SK-N-SH treated with all-trans-retinoic acid at 6 μM for 48 hours (cell line): ENCODE measurements at regions not wholly inside any gene's neighbourhood (a gene's known extent, or its start where the extent isn't known, plus 50 kb on each side); places are given as distances from the start of the nearest gene placed in this dataset.

Experiments
- ATAC-seq: fragments of 200-7000 bp; cut with Tn5 transposase; 3 replicates; pipeline ENCODE4 v1.9.1; 2020; ENCODE audit warnings: mild to moderate bottlenecking, moderate library complexity
- ARNTL ChIP-seq: fragments of 450-650 bp; formaldehyde crosslinking; IDR thresholded peaks from 2 replicates; pipeline ENCODE4 v1.5.0; 2020; ENCODE audit warnings: low read depth, mild to moderate bottlenecking, moderate library complexity, borderline replicate concordance
- BACH2 ChIP-seq: fragments of 250-450 bp; sonication (Bioruptor Pico); IDR thresholded peaks from 2 replicates; pipeline ENCODE4 v1.9.0; 2021; ENCODE audit warnings: mild to moderate bottlenecking, borderline replicate concordance
- CREB5 ChIP-seq: fragments of 250-450 bp; sonication (Bioruptor Pico); IDR thresholded peaks from 2 replicates; pipeline ENCODE4 v1.5.1; 2020; ENCODE audit warnings: low read depth, mild to moderate bottlenecking, moderate library complexity
- CSDC2 ChIP-seq: fragments of 250-450 bp; sonication (Bioruptor Pico); IDR thresholded peaks from 2 replicates; pipeline ENCODE4 v1.5.0; 2020; ENCODE audit warnings: mild to moderate bottlenecking, moderate library complexity
- GLIS3 ChIP-seq: fragments of 250-450 bp; sonication (Bioruptor Pico); IDR thresholded peaks from 2 replicates; pipeline ENCODE4 v1.5.0; 2020; ENCODE audit warnings: mild to moderate bottlenecking, moderate library complexity
- ISL1 ChIP-seq: fragments of 250-450 bp; sonication (Bioruptor Pico); IDR thresholded peaks from 2 replicates; pipeline ENCODE4 v2.1.2; 2022; ENCODE audit warnings: mild to moderate bottlenecking, moderate library complexity
- OSR1 ChIP-seq: fragments of 250-450 bp; sonication (Bioruptor Pico); IDR thresholded peaks from 2 replicates; pipeline ENCODE4 v1.8.0; 2022; ENCODE audit warnings: moderate library complexity, mild to moderate bottlenecking, inconsistent platforms
- PATZ1 ChIP-seq: fragments of 250-450 bp; sonication (Bioruptor Pico); IDR thresholded peaks from 2 replicates; pipeline ENCODE4 v1.8.0; 2020; ENCODE audit warnings: mild to moderate bottlenecking, moderate library complexity, borderline replicate concordance
- POU6F1 ChIP-seq: fragments of 250-450 bp; sonication (Bioruptor Pico); IDR thresholded peaks from 2 replicates; pipeline ENCODE4 v1.8.0; 2021; ENCODE audit warnings: low read depth, mild to moderate bottlenecking, moderate library complexity, borderline replicate concordance
- SNAI2 ChIP-seq: fragments of 250-450 bp; sonication (Bioruptor Pico); IDR thresholded peaks from 2 replicates; pipeline ENCODE4 v1.5.0; 2020; ENCODE audit warnings: mild to moderate bottlenecking, moderate library complexity
- TCF4 ChIP-seq: fragments of 250-450 bp; sonication (Bioruptor Pico); IDR thresholded peaks from 2 replicates; pipeline ENCODE4 v1.8.0; 2021; ENCODE audit warnings: mild to moderate bottlenecking, moderate library complexity, borderline replicate concordance
- TOX ChIP-seq: fragments of 250-450 bp; sonication (Bioruptor Pico); IDR thresholded peaks from 2 replicates; pipeline ENCODE4 v1.8.0; 2021; ENCODE audit warnings: mild to moderate bottlenecking, moderate library complexity, borderline replicate concordance
- TSHZ2 ChIP-seq: fragments of 250-450 bp; sonication (Bioruptor Pico); IDR thresholded peaks from 2 replicates; pipeline ENCODE4 v1.5.0; 2020; ENCODE audit warnings: mild to moderate bottlenecking, moderate library complexity
- ZC3H10 ChIP-seq: fragments of 250-450 bp; sonication (Bioruptor Pico); IDR thresholded peaks from 2 replicates; pipeline ENCODE4 v1.5.1; 2021; ENCODE audit warnings: mild to moderate bottlenecking, moderate library complexity
- ZFP3 ChIP-seq: fragments of 250-450 bp; sonication (Bioruptor Pico); IDR thresholded peaks from 2 replicates; pipeline ENCODE4 v1.5.0; 2020; ENCODE audit warnings: mild to moderate bottlenecking, moderate library complexity
- ZFP30 ChIP-seq: fragments of 450-650 bp; formaldehyde crosslinking; IDR thresholded peaks from 2 replicates; pipeline ENCODE4 v1.5.0; 2022; ENCODE audit warnings: mild to moderate bottlenecking, moderate library complexity
- ZNF565 ChIP-seq: fragments of 450-650 bp; formaldehyde crosslinking; conservative IDR thresholded peaks from 2 replicates; pipeline ENCODE4 v1.5.0; 2020; ENCODE audit warnings: low read depth, mild to moderate bottlenecking, moderate library complexity
- ZNF70 ChIP-seq: fragments of 450-650 bp; formaldehyde crosslinking; IDR thresholded peaks from 2 replicates; pipeline ENCODE4 v1.5.0; 2020; ENCODE audit warnings: mild to moderate bottlenecking, moderate library complexity
- ZNF8 ChIP-seq: fragments of 450-650 bp; formaldehyde crosslinking; IDR thresholded peaks from 2 replicates; pipeline ENCODE4 v1.5.0; 2020; ENCODE audit warnings: mild to moderate bottlenecking, moderate library complexity

DNA sequence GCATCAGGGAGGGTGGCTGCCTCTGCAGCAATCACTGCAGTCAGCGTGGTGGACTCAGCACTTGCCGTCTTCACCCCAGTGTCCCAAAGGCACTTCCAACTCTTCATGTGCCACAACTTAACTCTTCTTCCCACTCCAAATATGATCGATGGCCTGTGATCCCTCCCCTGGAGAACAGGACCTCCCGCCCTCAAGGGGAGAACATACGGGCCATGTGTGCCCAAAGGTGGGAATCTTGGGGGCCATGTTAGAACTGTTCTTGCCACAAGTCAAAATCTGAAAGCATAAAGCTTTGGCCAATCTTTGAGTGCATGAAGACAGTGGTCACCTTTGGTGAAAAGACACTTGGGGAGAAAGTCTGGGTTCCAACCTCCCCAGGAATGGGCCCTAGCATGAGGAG, 368.5 kb upstream of the MGMT start (continued):
- TF ChIP-seq ZC3H10 (CRISPR knock-in tag): no peak

- TF ChIP-seq CSDC2 (CRISPR knock-in tag) (no peak), ZNF8 (CRISPR knock-in tag) (no peak), ZFP3 (no peak), TOX (CRISPR knock-in tag) (no peak), PATZ1 (no peak), ZC3H10 (CRISPR knock-in tag) (no peak), ARNTL (no peak)
- no peak for ATAC-seq
Measured at GRCh38 chr10:129099486-129099885, 367.6 kb upstream of the MGMT start.

DNA sequence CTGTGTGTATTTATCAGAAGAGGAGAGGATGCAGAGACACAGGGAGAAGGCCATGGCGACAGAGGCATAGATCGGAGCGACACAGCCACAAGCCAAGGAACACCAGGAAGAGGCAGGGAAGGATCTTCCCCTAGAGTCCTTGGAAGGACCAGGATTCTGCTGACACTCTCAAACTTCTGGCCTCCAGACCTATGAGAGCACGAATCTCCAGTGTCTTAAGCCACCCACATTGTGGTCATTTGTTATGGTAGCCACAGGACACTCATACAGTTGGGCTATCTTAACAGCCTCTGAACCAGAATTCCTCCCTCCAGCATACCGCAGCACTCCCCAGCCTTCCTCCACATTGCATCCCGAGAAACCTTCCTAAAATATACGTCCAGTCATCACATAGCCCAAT, 367.0 kb upstream of the MGMT start:
- no peak for ATAC-seq
- TF ChIP-seq TSHZ2 (CRISPR knock-in tag) (no peak), TCF4 (no peak), CSDC2 (CRISPR knock-in tag) (no peak), ISL1 (CRISPR knock-in tag) (no peak), CREB5 (CRISPR knock-in tag) (no peak), ZFP3 (no peak), ZFP30 (CRISPR knock-in tag) (no peak), ZC3H10 (CRISPR knock-in tag) (no peak), ZNF565 (CRISPR knock-in tag) (no peak), ZNF70 (no peak), PATZ1 (no peak), BACH2 (CRISPR knock-in tag) (no peak), OSR1 (CRISPR knock-in tag) (no peak)

GRCh38 chr10:129101232-129101980, 365.6 kb upstream of the MGMT start:
- ATAC-seq: no peak
- TF ChIP-seq POU6F1 (CRISPR knock-in tag) (no peak), ZC3H10 (CRISPR knock-in tag) (no peak), GLIS3 (no peak), PATZ1 (no peak), OSR1 (CRISPR knock-in tag) (no peak), BACH2 (CRISPR knock-in tag) (no peak), SNAI2 (CRISPR knock-in tag) (no peak), ZFP30 (CRISPR knock-in tag) (no peak), TSHZ2 (CRISPR knock-in tag) (no peak)
